ENCODE measurements at regions not wholly inside any gene's neighbourhood (a gene's known extent, or its start where the extent isn't known, plus 50 kb on each side); places are given as distances from the start of the nearest gene placed in this dataset.

GRCh38 chr5:98128271-98128670 is 645.2 kb upstream of the RGMB start:
- no peak for TF ChIP-seq POLR2A (IDR thresholded peaks at IDR 0.05)
- TF ChIP-seq CTCF (IDR thresholded peaks at IDR 0.05): no peak
- intact Hi-C loops (cut with DNase I): no loop called here
- H3K27me3 ChIP-seq: no peaks in the 10 kb centered on the region
- H3K27ac ChIP-seq: no peak overlapping the region
- 59 to 64% methylated on average over 2 of the region's 2 CpGs for WGBS, 2 donors
- no peak overlapping the region for H3K4me3 ChIP-seq (replicated peaks in 1 of 3)
- DNase-seq: no peak
- H3K9me3 ChIP-seq: no peaks in the 10 kb centered on the region
- no peaks in the 10 kb centered on the region for H3K36me3 ChIP-seq
- H3K4me1 ChIP-seq: no peaks in the 10 kb centered on the region

- Histone ChIP-seq H3K36me3 (no peaks in the 10 kb centered on the region), H3K4me3 (replicated peaks in 1 of 3) (no peak overlapping the region), H3K4me1 (no peaks in the 10 kb centered on the region), H3K27me3 (no peaks in the 10 kb centered on the region), H3K27ac (no peak overlapping the region), H3K9me3 (no peaks in the 10 kb centered on the region)
- intact Hi-C loops (cut with DNase I): no loop called here
- no peak for DNase-seq
- 87 to 89% methylated on average over 2 of the region's 2 CpGs for WGBS, 2 donors
- no peak for TF ChIP-seq POLR2A (IDR thresholded peaks at IDR 0.05)
These were observed 644.6 kb upstream of the RGMB start for GRCh38 chr5:98128846-98129245.

- intact Hi-C loops (cut with DNase I): no loop called here
- Histone ChIP-seq H3K9me3 (no peaks in the 10 kb centered on the region), H3K4me1 (no peaks in the 10 kb centered on the region), H3K27ac (no peak overlapping the region), H3K27me3 (no peaks in the 10 kb centered on the region), H3K36me3 (no peaks in the 10 kb centered on the region), H3K4me3 (replicated peaks in 1 of 3) (no peak overlapping the region)
- WGBS, 2 donors: 87 to 90% methylated on average over 5 of the region's 5 CpGs
- DNase-seq: no peak
- TF ChIP-seq CTCF (IDR thresholded peaks at IDR 0.05) (no peak), POLR2A (IDR thresholded peaks at IDR 0.05) (no peak)
These were observed 643.0 kb upstream of the RGMB start for GRCh38 chr5:98130261-98131035.

GRCh38 chr5:98144116-98144515 is 629.3 kb upstream of the RGMB start:
- no peaks in the 10 kb centered on the region for H3K27me3 ChIP-seq
- 72 to 86% methylated on average over 1 of the region's 1 CpG for WGBS, 2 donors
- no peaks in the 10 kb centered on the region for H3K36me3 ChIP-seq
- intact Hi-C loops (cut with DNase I): no loop called here
- no peak overlapping the region for H3K4me3 ChIP-seq (replicated peaks in 1 of 3)
- no peak for DNase-seq
- no peaks in the 10 kb centered on the region for H3K4me1 ChIP-seq
- H3K27ac ChIP-seq: no peak overlapping the region
- no peaks in the 10 kb centered on the region for H3K9me3 ChIP-seq
- TF ChIP-seq CTCF (IDR thresholded peaks at IDR 0.05) (no peak), POLR2A (IDR thresholded peaks at IDR 0.05) (no peak)

- H3K27me3 ChIP-seq: no peaks in the 10 kb centered on the region
- H3K36me3 ChIP-seq: no peaks in the 10 kb centered on the region
- intact Hi-C loops (cut with DNase I): no loop called here
- H3K4me1 ChIP-seq: no peaks in the 10 kb centered on the region
- TF ChIP-seq POLR2A (IDR thresholded peaks at IDR 0.05): no peak
- no peak for TF ChIP-seq CTCF (IDR thresholded peaks at IDR 0.05)
- H3K27ac ChIP-seq: no peak overlapping the region
- DNase-seq: no peak
- H3K9me3 ChIP-seq: no peaks in the 10 kb centered on the region
- no peak overlapping the region for H3K4me3 ChIP-seq (replicated peaks in 1 of 3)
- 86 to 88% methylated on average over 2 of the region's 2 CpGs for WGBS, 2 donors
These were observed 628.8 kb upstream of the RGMB start for GRCh38 chr5:98144710-98145109.
